ENCODE measurements at regions not wholly inside any gene's neighbourhood (a gene's known extent, or its start where the extent isn't known, plus 50 kb on each side); places are given as distances from the start of the nearest gene placed in this dataset.

DNA sequence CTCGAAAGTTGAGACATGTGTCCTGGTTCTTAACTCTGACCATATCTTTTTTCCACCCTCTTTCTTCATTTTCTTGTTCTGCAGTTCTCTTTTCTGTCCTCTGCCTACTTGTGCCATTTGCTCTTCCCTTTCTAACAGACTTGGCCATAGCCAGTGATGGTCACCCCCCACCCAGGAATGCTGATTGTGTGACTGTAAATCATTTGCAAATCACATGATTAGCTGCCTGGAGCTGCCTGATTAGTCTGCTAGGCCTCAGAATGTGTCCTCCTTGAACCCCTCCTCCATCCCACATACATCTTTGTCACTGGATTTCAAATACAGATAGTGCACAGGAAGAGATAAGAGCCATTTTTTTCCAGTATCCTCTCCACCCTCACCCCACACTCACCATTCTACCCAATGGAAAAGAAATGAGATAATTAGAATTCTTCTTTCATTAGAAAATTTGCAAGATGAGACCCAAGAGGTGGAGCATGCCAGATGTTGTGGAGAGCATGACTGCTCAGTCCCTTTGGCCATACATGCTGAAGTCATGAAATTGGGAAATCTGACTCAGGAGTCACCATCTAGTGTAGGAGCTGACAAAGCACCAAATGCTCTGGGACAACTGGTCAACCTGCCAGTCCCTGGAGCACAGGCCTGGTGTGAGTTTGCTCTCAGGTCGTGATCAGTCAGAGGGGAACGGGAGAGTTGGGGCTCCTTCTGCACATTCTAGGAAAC lies 538.2 kb downstream of the CCDC171 start:
- TF ChIP-seq, protein P1, sequence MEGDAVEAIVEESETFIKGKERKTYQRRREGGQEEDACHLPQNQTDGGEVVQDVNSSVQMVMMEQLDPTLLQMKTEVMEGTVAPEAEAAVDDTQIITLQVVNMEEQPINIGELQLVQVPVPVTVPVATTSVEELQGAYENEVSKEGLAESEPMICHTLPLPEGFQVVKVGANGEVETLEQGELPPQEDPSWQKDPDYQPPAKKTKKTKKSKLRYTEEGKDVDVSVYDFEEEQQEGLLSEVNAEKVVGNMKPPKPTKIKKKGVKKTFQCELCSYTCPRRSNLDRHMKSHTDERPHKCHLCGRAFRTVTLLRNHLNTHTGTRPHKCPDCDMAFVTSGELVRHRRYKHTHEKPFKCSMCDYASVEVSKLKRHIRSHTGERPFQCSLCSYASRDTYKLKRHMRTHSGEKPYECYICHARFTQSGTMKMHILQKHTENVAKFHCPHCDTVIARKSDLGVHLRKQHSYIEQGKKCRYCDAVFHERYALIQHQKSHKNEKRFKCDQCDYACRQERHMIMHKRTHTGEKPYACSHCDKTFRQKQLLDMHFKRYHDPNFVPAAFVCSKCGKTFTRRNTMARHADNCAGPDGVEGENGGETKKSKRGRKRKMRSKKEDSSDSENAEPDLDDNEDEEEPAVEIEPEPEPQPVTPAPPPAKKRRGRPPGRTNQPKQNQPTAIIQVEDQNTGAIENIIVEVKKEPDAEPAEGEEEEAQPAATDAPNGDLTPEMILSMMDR (IDR thresholded peaks at IDR 0.05), result no peak
- no peak for TF ChIP-seq POLR2AphosphoS5 (IDR thresholded peaks at IDR 0.05; ENCODE audit: insufficient read depth in 1 of 2, low read depth in 1 of 2)
